WERI-Rb-1 (cell line): ENCODE measurements at regions not wholly inside any gene's neighbourhood (a gene's known extent, or its start where the extent isn't known, plus 50 kb on each side); places are given as distances from the start of the nearest gene placed in this dataset.

ENCODE experiments used
- DNase-seq: peaks from one replicate; pipeline ENCODE4 v3.0.0-alpha.2; 2020
- H3K27ac ChIP-seq: fragments of 250-450 bp; sonication (Bioruptor Pico); 2 replicates; pipeline ENCODE4 v1.5.1; 2020; ENCODE audit warnings: mild to moderate bottlenecking, moderate library complexity
- H3K27me3 ChIP-seq: fragments of 250-450 bp; sonication (Bioruptor Pico); 2 replicates; pipeline ENCODE4 v1.5.1; 2021; ENCODE audit warnings: mild to moderate bottlenecking, low read depth, moderate library complexity; ENCODE audit not compliant: insufficient read depth, severe bottlenecking
- H3K36me3 ChIP-seq: fragments of 250-450 bp; sonication (Bioruptor Pico); 2 replicates; pipeline ENCODE4 v1.5.1; 2020; ENCODE audit warnings: mild to moderate bottlenecking, moderate library complexity
- H3K4me3 ChIP-seq: 2 replicates; pipeline ENCODE4 v1.5.1; 2011; ENCODE audit warnings: low read depth, mild to moderate bottlenecking, control low read depth, low read length
- H3K9me3 ChIP-seq: fragments of 250-450 bp; sonication (Bioruptor Pico); 2 replicates; pipeline ENCODE4 v1.5.1; 2021; ENCODE audit warnings: mild to moderate bottlenecking, moderate library complexity; ENCODE audit not compliant: severe bottlenecking
- TF ChIP-seq, protein P1 (sequence below): IDR thresholded peaks from 2 replicates; pipeline ENCODE4 v1.5.1; 2011; ENCODE audit warnings: low read depth, mild to moderate bottlenecking, control low read depth, inconsistent platforms, low read length

DNA sequence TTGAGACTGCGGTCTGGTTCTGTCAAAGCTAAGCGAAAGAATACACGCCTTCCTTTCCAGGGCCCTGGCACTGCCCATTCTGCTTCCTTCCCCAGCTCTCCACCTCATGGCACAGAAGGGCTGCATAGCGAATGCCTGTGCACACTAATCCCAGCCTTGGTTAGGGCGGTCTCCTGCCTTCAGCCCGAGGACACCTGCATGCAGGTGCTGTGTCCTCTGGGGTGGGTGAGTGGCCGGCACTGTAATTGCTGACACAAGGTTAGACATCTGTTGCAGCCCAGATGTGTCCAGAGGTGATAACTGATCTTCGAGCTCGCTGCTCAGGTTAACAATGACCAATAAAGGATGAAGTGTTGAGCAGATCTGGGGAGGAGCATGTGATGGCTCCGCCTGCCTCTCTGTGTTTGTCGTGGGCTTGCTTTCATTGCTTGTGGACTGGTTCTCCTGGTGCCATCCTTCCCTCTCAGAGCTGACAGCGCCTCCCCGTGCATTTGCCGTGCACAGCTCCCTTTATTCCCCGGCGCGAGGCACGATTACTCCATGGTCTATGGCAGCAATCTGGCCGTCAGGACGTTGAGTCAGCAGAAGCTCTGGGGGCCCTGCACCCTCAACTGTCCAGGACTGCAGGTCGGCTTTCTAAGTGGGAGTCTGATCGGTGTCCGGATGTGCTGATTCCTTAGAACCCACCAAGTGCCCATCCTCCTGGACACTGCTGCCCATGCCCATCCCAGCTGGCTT lies 1088.2 kb downstream of the BRD1 start:
- DNase-seq, result no peak
- Histone ChIP-seq H3K4me3 (no peak overlapping the region), H3K9me3 (no peaks in the 10 kb centered on the region), H3K27me3 (no peaks in the 10 kb centered on the region), H3K27ac (no peak overlapping the region), H3K36me3 (peaks cover 3% of the 10 kb centered on the region; the same call in 1 of the 2 replicates)
- TF ChIP-seq, protein P1, sequence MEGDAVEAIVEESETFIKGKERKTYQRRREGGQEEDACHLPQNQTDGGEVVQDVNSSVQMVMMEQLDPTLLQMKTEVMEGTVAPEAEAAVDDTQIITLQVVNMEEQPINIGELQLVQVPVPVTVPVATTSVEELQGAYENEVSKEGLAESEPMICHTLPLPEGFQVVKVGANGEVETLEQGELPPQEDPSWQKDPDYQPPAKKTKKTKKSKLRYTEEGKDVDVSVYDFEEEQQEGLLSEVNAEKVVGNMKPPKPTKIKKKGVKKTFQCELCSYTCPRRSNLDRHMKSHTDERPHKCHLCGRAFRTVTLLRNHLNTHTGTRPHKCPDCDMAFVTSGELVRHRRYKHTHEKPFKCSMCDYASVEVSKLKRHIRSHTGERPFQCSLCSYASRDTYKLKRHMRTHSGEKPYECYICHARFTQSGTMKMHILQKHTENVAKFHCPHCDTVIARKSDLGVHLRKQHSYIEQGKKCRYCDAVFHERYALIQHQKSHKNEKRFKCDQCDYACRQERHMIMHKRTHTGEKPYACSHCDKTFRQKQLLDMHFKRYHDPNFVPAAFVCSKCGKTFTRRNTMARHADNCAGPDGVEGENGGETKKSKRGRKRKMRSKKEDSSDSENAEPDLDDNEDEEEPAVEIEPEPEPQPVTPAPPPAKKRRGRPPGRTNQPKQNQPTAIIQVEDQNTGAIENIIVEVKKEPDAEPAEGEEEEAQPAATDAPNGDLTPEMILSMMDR, result no peak

DNA sequence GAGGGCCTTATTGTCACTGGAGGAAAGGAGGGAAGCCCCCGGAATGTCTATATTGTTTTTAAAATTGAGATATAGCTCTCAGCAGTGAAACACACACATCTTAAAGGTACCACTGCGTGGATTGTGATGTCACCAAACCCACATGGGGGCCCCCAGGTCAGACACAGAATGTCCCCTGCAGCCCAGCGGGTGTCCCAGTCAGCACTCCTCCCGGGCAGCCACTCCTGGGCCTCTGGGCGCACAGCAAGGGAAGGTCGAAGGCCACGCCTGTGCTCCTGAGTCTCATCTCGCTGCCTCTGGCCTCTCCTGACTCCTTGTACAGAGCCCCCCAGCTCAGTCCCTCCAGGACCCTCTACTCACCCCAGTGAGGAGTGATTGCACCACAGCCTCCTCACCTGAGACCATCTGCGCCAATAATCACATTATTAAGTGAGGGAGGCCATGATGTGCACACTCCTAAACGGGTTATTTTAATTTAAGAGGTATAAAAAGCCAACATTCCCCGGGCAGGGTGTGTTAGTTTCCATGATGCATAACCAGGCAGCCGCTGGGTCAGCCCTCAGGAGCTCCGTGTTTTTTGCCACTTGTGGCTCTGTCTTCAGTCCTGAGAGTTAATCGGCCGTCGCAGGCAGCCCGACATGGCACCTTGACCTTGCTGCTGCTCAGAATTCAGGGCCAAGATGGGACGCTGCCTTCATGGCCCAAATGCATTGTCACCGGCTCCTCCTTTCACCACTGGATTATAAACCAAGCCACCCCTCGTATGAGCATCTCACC lies 1089.3 kb downstream of the BRD1 start:
- Histone ChIP-seq H3K9me3 (no peaks in the 10 kb centered on the region), H3K27ac (no peak overlapping the region), H3K27me3 (no peaks in the 10 kb centered on the region), H3K4me3 (no peak overlapping the region), H3K36me3 (peaks cover 3% of the 10 kb centered on the region; the same call in 1 of the 2 replicates)
- DNase-seq, result no peak
- TF ChIP-seq, protein P1, result no peak

DNA sequence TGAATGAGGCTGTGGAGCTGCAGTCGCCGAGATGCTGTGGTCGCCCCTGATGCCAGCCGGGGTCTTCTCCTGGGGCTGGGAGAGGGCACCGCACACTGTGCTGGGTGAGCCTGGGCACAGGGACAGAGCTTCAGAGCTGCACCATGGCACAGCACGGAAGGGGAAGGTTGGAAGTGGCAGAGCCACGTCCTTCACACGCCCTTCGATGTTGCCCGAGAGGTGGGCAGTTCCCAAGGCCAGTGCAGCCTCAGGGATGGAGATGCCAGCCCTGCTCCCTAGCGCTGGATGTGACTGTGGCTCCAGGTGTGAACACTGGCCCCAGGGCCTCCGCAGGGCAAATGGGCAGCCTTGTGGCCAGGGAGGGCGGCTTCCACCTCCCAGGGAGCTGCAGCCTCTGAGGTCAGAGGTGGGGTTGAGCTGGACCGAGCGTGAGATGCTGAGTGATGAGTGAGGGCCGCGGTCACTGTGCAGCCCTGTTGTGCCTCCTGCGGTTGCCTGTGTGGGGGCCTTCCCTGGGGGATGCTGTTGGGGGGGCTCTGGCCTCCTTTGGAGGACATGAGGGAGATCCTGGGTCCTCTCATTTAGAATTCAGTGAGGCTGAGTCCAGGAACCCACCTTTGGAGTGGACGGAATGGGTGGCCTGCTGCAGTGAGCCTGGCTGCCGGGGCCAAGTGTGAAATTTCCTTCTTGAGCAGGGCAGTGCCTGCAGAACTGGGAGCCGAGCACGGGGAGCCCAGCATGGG lies 1090.0 kb downstream of the BRD1 start:
- Histone ChIP-seq H3K4me3 (no peak overlapping the region), H3K36me3 (peaks cover 3% of the 10 kb centered on the region; the same call in 1 of the 2 replicates), H3K9me3 (no peaks in the 10 kb centered on the region), H3K27ac (no peak overlapping the region), H3K27me3 (no peaks in the 10 kb centered on the region)
- DNase-seq, result no peak
- TF ChIP-seq, protein P1, result no peak

DNA sequence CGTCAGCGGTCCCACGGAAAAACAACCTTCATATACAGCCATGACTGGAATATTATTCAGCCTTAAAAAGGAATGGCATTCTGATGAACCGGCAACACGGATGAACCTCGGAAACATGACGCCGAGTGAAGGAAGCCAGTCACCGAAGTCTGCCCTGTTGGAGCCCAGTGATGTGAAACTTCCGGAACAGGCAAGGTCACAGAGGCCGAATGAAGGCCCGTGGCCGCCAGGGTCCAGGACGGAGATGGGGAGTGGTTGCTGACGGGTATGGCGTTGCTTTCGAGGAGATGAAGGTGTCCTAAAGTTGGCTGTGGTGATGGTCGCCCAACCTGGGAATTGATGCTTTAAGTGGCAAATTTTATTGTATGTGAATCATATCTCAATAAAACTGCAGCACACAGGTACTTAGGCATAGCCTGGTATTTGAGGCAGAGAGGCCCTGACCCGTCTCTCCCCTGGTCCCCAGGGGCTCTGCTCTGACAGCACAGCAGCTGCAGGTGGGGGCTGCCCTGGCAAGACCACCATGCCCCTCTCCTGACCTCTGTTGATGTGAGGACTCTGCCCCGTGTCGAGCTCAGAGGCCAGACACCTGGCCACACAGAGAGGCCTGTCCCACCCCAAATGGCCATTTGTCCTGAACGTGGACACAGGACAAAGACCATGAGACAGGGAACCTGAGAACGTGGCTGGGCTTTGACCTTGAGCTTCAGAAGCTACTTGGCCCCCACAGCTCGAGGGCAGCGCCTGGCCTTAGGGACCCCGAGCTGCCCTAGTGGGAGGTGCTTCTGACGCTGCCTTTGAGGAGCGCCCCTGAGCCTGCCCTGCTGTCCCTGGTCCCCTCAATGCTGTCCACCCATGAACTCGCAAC lies 1090.8 kb downstream of the BRD1 start:
- DNase-seq, result no peak
- Histone ChIP-seq H3K4me3 (no peak overlapping the region), H3K36me3 (peaks cover 3% of the 10 kb centered on the region; the same call in 1 of the 2 replicates), H3K27me3 (no peaks in the 10 kb centered on the region), H3K9me3 (no peaks in the 10 kb centered on the region), H3K27ac (no peak overlapping the region)
- TF ChIP-seq, protein P1, result no peak

DNA sequence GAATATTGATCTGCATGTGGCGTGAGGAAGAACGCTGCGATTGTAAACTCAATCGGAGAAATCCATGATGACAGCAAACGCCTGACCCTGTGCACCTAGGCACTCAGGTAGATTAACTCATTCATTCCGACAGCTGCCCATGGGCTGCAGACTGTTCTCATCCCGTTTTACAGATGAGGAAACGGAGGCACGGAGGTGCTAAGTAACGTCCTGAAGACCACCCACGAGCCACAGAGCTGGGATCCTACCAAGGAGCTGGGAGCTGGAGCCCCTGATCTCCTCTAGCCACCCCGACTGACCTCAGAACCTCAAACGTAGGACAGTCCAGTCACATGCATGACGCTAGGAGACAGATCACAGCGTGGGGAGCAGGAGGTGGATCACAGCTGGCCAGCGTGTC lies 1092.7 kb downstream of the BRD1 start:
- Histone ChIP-seq H3K27ac (no peak overlapping the region), H3K9me3 (no peaks in the 10 kb centered on the region), H3K27me3 (no peaks in the 10 kb centered on the region), H3K36me3 (peaks cover 3% of the 10 kb centered on the region; the same call in 1 of the 2 replicates), H3K4me3 (no peak overlapping the region)
- no peak for DNase-seq
- TF ChIP-seq, protein P1, result no peak
